B cell (primary cell): ENCODE measurements at regions not wholly inside any gene's neighbourhood (a gene's known extent, or its start where the extent isn't known, plus 50 kb on each side); places are given as distances from the start of the nearest gene placed in this dataset.

ENCODE experiments used
- ATAC-seq: fragments of 200-7000 bp; cut with Tn5 transposase; one replicate; pipeline ENCODE4 v1.10.0; 2021; ENCODE audit warnings: low read depth, mild to moderate bottlenecking, moderate number of reproducible peaks, moderate library complexity
- CTCF ChIA-PET: fragments of 350-600 bp; sonication (Branson Sonifier 250); formaldehyde crosslinking; loops from one replicate; lab custom pipeline; 2021; ENCODE audit warnings: antibody characterized with exemption, inconsistent platforms; lab: Charles Lee
- POLR2A ChIA-PET: fragments of 350-600 bp; sonication (Branson Sonifier 250); formaldehyde crosslinking; loops from one replicate; lab custom pipeline; 2021; ENCODE audit warnings: antibody characterized with exemption; lab: Charles Lee
- DNase-seq: peaks from one replicate; pipeline ENCODE4 v3.0.0; 2013
- H2AFZ ChIP-seq: 2 replicates; pipeline ENCODE4 v1.6.1; 2012; ENCODE audit warnings: mild to moderate bottlenecking, low read depth, low read length; ENCODE audit not compliant: insufficient read depth, poor library complexity, severe bottlenecking
- H3K27ac ChIP-seq, 2 donors: 1 replicate in 1 of 2; 2 replicates in 1 of 2; pipeline ENCODE4 v1.5.1; 2012 to 2013; ENCODE audit warnings: low read length in 2 of 2, mild to moderate bottlenecking in 2 of 2, moderate library complexity in 1 of 2
- H3K27me3 ChIP-seq, 4 experiments: fragments of 200-600 bp in 1 of 4; sonication (generic) in 1 of 4; replicated peaks in 1 of 4; 1 replicate in 2 of 4; 2 replicates in 2 of 4; pipeline versions ENCODE4 v1.6.1 to v1.7.0; 2013 to 2016; ENCODE audit warnings: low read length in 3 of 4, mild to moderate bottlenecking in 2 of 4, mixed read lengths in 1 of 4, moderate library complexity in 1 of 4; ENCODE audit not compliant: insufficient read depth in 4 of 4, control insufficient read depth in 3 of 4; ENCODE audit errors: control extremely low read depth in 1 of 4
- H3K36me3 ChIP-seq, 2 experiments: replicated peaks in 1 of 2; 1 replicate in 1 of 2; 2 replicates in 1 of 2; pipeline versions ENCODE4 v1.6.1 to v1.7.1; 2013; ENCODE audit warnings: low read length in 1 of 2; ENCODE audit not compliant: insufficient read depth in 2 of 2, control insufficient read depth in 1 of 2; ENCODE audit errors: control extremely low read depth in 1 of 2, extremely low read depth in 1 of 2
- H3K4me1 ChIP-seq, 2 donors: fragments of 200-600 bp in 1 of 2; sonication (generic) in 1 of 2; 1 replicate in 1 of 2; 2 replicates in 1 of 2; pipeline versions ENCODE4 v1.5.1 to v1.6.1; 2013 to 2017; ENCODE audit warnings: low read length in 2 of 2; ENCODE audit not compliant: control insufficient read depth in 2 of 2, insufficient read depth in 2 of 2
- H3K4me2 ChIP-seq: replicated peaks from 2 replicates; pipeline ENCODE3; 2012; ENCODE audit warnings: mild to moderate bottlenecking, low read depth, low read length; ENCODE audit not compliant: poor library complexity, severe bottlenecking
- H3K4me3 ChIP-seq, 5 experiments: fragments of 200-600 bp in 1 of 5; sonication (generic) in 1 of 5; 1 replicate in 3 of 5; 2 replicates in 2 of 5; pipeline versions ENCODE4 v1.5.1 to v1.7.0; 2011 to 2016; ENCODE audit warnings: low read length in 4 of 5, mild to moderate bottlenecking in 4 of 5, low read depth in 2 of 5, control low read depth in 1 of 5, moderate library complexity in 1 of 5; ENCODE audit not compliant: insufficient read depth in 1 of 5; ENCODE audit errors: control extremely low read depth in 1 of 5, extremely low read depth in 1 of 5
- H3K79me2 ChIP-seq: fragments of 200-600 bp; sonication (generic); one replicate; pipeline ENCODE4 v1.6.0; 2016; ENCODE audit warnings: low read length; ENCODE audit not compliant: control insufficient read depth, insufficient read depth
- H3K9ac ChIP-seq: fragments of 200-600 bp; sonication (generic); 2 replicates; pipeline ENCODE4 v1.6.1; 2017; ENCODE audit warnings: mild to moderate bottlenecking, low read length, moderate library complexity
- H3K9me3 ChIP-seq, 3 donors: one replicate each; pipeline versions ENCODE4 v1.6.1 to v1.7.1; 2013; ENCODE audit warnings: low read length in 2 of 3; ENCODE audit not compliant: control insufficient read depth in 2 of 3, insufficient read depth in 1 of 3; ENCODE audit errors: control extremely low read depth in 1 of 3
- H4K20me1 ChIP-seq: 2 replicates; pipeline ENCODE4 v1.6.0; 2012; ENCODE audit warnings: mild to moderate bottlenecking, low read length; ENCODE audit not compliant: insufficient read depth, control insufficient read depth, poor library complexity, severe bottlenecking
- H3K27ac Mint-ChIP-seq: one replicate; pipeline ENCODE4 v1.8.0; 2021; ENCODE audit warnings: mixed read lengths
- H3K27me3 Mint-ChIP-seq: one replicate; pipeline ENCODE4 v1.8.0; 2021; ENCODE audit warnings: mixed read lengths
- H3K4me1 Mint-ChIP-seq: one replicate; pipeline ENCODE4 v1.8.0; 2021; ENCODE audit warnings: mixed read lengths
- H3K4me3 Mint-ChIP-seq: one replicate; pipeline ENCODE4 v1.8.0; 2021; ENCODE audit warnings: mixed read lengths
- H3K9me3 Mint-ChIP-seq: one replicate; pipeline ENCODE4 v1.8.0; 2022; ENCODE audit warnings: mixed read lengths; ENCODE audit not compliant: insufficient read depth
- CTCF ChIP-seq: fragments of 200-600 bp; IDR thresholded peaks from one replicate; pipeline ENCODE4 v1.8.0; 2022; ENCODE audit warnings: antibody characterized with exemption, mild to moderate bottlenecking
- EZH2 ChIP-seq: IDR thresholded peaks from 2 replicates; pipeline ENCODE4 v1.6.1; 2012; ENCODE audit warnings: borderline replicate concordance, low read depth, mild to moderate bottlenecking, moderate library complexity, low read length; ENCODE audit not compliant: insufficient read depth, poor library complexity, severe bottlenecking
- WGBS: methylation state at CpG from one replicate; pipeline ENCODE4 v1.1.5; 2013; ENCODE audit warnings: missing lambda C conversion rate; ENCODE audit not compliant: insufficient coverage; 5-methylcytosine and 5-hydroxymethylcytosine counted together
- intact Hi-C: fragments of 100-400 bp; cut with micrococcal nuclease; formaldehyde crosslinking; loops from one replicate; pipeline ENCODE4 v1.10.0; 2022

- POLR2A ChIA-PET, result no interaction called here
These were observed 847.2 kb downstream of the CCSER2 start for GRCh38 chr10:85175635-85176034.

GRCh38 chr10:85177767-85178166 lies 849.4 kb downstream of the CCSER2 start:
- no peak for DNase-seq
- Histone ChIP-seq H3K36me3 (no peaks in the 10 kb centered on the region), H3K79me2 (no peaks in the 10 kb centered on the region), H4K20me1 (no peaks in the 10 kb centered on the region), H3K27ac (no peak overlapping the region), H3K4me1 (no peaks in the 10 kb centered on the region), H3K9ac (no peak overlapping the region), H3K4me2 (no peak overlapping the region), H3K9me3 (no peaks in the 10 kb centered on the region), H2AFZ (no peak overlapping the region), H3K27me3 (no peaks in the 10 kb centered on the region), H3K4me3 (no peak overlapping the region)
- intact Hi-C loops, result no loop called here
- ChIA-PET POLR2A (no interaction called here), CTCF (no interaction called here)
- ATAC-seq, result no peak
- H3K27ac Mint-ChIP-seq, result no peak overlapping the region
- H3K4me1 Mint-ChIP-seq, result no peaks in the 10 kb centered on the region
- no peaks in the 10 kb centered on the region for H3K27me3 Mint-ChIP-seq
- no CpG with 5 or more reads among the region's 2 CpGs for WGBS
- no peaks in the 10 kb centered on the region for H3K9me3 Mint-ChIP-seq
- TF ChIP-seq CTCF (no peak), EZH2 (no peak)
- no peak overlapping the region for H3K4me3 Mint-ChIP-seq

More at GRCh38 chr10:85175635-85176034, 847.2 kb downstream of the CCSER2 start:
- no peaks in the 10 kb centered on the region for H3K9me3 ChIP-seq
- no CpG with 5 or more reads among the region's 1 CpG for WGBS
- no peak overlapping the region for H3K4me2 ChIP-seq
- Mint-ChIP-seq H3K4me1 (no peaks in the 10 kb centered on the region), H3K27me3 (no peaks in the 10 kb centered on the region), H3K9me3 (no peaks in the 10 kb centered on the region), H3K4me3 (no peak overlapping the region), H3K27ac (no peak overlapping the region)
- H3K4me3 ChIP-seq, result no peak overlapping the region
- no peak for ATAC-seq
- no peak overlapping the region for H3K27ac ChIP-seq
- no peaks in the 10 kb centered on the region for H3K79me2 ChIP-seq
- H2AFZ ChIP-seq, result no peak overlapping the region
- CTCF ChIA-PET, result no interaction called here
- TF ChIP-seq CTCF (no peak), EZH2 (no peak)
- H3K4me1 ChIP-seq, result no peaks in the 10 kb centered on the region
- no peak overlapping the region for H3K9ac ChIP-seq
- no peaks in the 10 kb centered on the region for H4K20me1 ChIP-seq
- H3K36me3 ChIP-seq, result no peaks in the 10 kb centered on the region
- intact Hi-C loops, result no loop called here
- no peak for DNase-seq
- H3K27me3 ChIP-seq, result no peaks in the 10 kb centered on the region
